Activated B cell treated with CpG ODN at 0.5 μM for 24 hours (primary cell): ENCODE measurements at regions not wholly inside any gene's neighbourhood (a gene's known extent, or its start where the extent isn't known, plus 50 kb on each side); places are given as distances from the start of the nearest gene placed in this dataset.
"Not testable (repeated sequence)": the region's sequence is repeated elsewhere in the genome, so short reads cannot be mapped to it uniquely, and the experiment has no call there.

Experiments used
- ATAC-seq: fragments of 200-7000 bp; cut with Tn5 transposase; one replicate; pipeline ENCODE4 v1.10.0; 2021; ENCODE audit warnings: low read depth, mild to moderate bottlenecking, moderate library complexity
- CTCF ChIA-PET: fragments of 350-600 bp; sonication (Branson Sonifier 250); formaldehyde crosslinking; loops from one replicate; lab custom pipeline; 2021; ENCODE audit warnings: antibody characterized with exemption; lab: Charles Lee
- POLR2A ChIA-PET: fragments of 350-600 bp; sonication (Branson Sonifier 250); formaldehyde crosslinking; loops from one replicate; lab custom pipeline; 2021; ENCODE audit warnings: antibody characterized with exemption; lab: Charles Lee
- DNase-seq: peaks from one replicate; pipeline ENCODE4 v3.0.0; 2022
- H3K27ac Mint-ChIP-seq: one replicate; pipeline ENCODE4 v1.8.0; 2020; ENCODE audit warnings: mixed read lengths
- H3K27me3 Mint-ChIP-seq: one replicate; pipeline ENCODE4 v1.8.0; 2021; ENCODE audit warnings: mixed read lengths
- H3K36me3 Mint-ChIP-seq: one replicate; pipeline ENCODE4 v1.8.0; 2021; ENCODE audit warnings: low read depth, mixed read lengths
- H3K4me1 Mint-ChIP-seq: one replicate; pipeline ENCODE4 v1.8.0; 2021; ENCODE audit warnings: mixed read lengths
- H3K4me3 Mint-ChIP-seq: one replicate; pipeline ENCODE4 v1.8.0; 2020; ENCODE audit warnings: mild to moderate bottlenecking, mixed read lengths
- H3K9me3 Mint-ChIP-seq: one replicate; pipeline ENCODE4 v1.8.0; 2020; ENCODE audit warnings: mixed read lengths
- CTCF ChIP-seq: fragments of 200-600 bp; IDR thresholded peaks from one replicate; pipeline ENCODE4 v1.8.0; 2022; ENCODE audit warnings: antibody characterized with exemption, mild to moderate bottlenecking
- intact Hi-C: fragments of 100-400 bp; cut with micrococcal nuclease; formaldehyde crosslinking; loops from one replicate; pipeline ENCODE4 v1.15.1; 2024

DNA sequence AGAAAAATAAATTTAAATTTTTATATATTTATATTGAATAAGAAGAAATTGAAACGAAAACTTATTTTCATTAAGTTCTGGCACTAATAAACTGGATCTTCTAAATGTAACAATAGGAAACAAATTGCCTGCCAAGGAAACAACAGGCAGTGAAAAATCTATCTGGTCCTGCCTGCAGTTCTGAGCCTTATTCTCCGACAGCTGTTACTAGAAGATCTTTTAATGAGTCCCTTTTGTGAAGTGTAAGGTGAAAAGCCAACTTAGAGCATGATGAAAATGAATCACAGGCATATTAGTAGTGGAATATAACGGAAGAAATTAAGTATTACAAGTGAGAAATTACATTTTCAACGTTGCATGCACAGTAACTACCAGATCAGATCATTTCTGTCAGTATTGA, 1002.7 kb upstream of the PCDH20 start:
- Mint-ChIP-seq H3K9me3 (no peaks in the 10 kb centered on the region), H3K27ac (no peak overlapping the region), H3K4me3 (no peak overlapping the region), H3K27me3 (no peaks in the 10 kb centered on the region), H3K36me3 (no peaks in the 10 kb centered on the region), H3K4me1 (no peaks in the 10 kb centered on the region)
- intact Hi-C loops: no loop called here
- ChIA-PET POLR2A (no interaction called here), CTCF (no interaction called here)
- TF ChIP-seq CTCF: no peak
- DNase-seq: no peak
- ATAC-seq: no peak

- Mint-ChIP-seq H3K27ac (no peak overlapping the region), H3K9me3 (peaks cover 3% of the 10 kb centered on the region), H3K36me3 (no peaks in the 10 kb centered on the region), H3K4me1 (no peaks in the 10 kb centered on the region), H3K4me3 (no peak overlapping the region), H3K27me3 (no peaks in the 10 kb centered on the region)
- POLR2A ChIA-PET: no interaction called here
- CTCF ChIA-PET: no interaction called here
- intact Hi-C loops: no loop called here
- DNase-seq: no peak
- ATAC-seq: no peak
- TF ChIP-seq CTCF: no peak
These were observed 992.2 kb upstream of the PCDH20 start for GRCh38 chr13:62407871-62408270.

GRCh38 chr13:62388515-62388914, 972.9 kb upstream of the PCDH20 start:
- H3K36me3 Mint-ChIP-seq: no peaks in the 10 kb centered on the region

DNA sequence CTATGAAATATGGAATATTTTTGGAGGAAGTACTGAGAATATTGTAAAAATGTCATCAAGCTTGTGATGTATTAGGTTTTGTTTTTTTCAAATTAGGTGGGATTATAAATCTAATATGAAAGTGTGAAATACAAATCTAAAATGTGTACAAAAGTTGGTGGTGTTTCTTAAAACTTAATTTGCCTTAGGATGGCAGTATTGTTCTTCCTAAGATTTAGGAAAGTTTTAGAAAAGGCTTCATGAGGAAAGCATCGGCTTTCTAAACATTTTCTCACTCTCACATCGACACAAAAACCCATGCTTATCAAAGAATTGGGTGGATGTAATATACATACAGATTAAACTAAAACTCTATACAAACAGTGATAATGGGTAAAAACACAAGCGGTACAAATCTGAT, 972.0 kb upstream of the PCDH20 start:
- DNase-seq (no peak), ATAC-seq (no peak)
- Mint-ChIP-seq H3K9me3 (no peaks in the 10 kb centered on the region), H3K4me3 (no peak overlapping the region), H3K27ac (no peak overlapping the region), H3K4me1 (no peaks in the 10 kb centered on the region), H3K27me3 (no peaks in the 10 kb centered on the region), H3K36me3 (no peaks in the 10 kb centered on the region)
- no peak for TF ChIP-seq CTCF
- ChIA-PET POLR2A (no interaction called here), CTCF (no interaction called here)
- intact Hi-C loops: no loop called here

More at GRCh38 chr13:62388515-62388914, 972.9 kb upstream of the PCDH20 start:
- H3K27ac Mint-ChIP-seq: no peak overlapping the region
- DNase-seq (no peak), ATAC-seq (no peak)
- no peak for TF ChIP-seq CTCF
- CTCF ChIA-PET: no interaction called here
- POLR2A ChIA-PET: no interaction called here
- no peak overlapping the region for H3K4me3 Mint-ChIP-seq
- intact Hi-C loops: no loop called here
- H3K27me3 Mint-ChIP-seq: no peaks in the 10 kb centered on the region
- no peaks in the 10 kb centered on the region for H3K9me3 Mint-ChIP-seq
- H3K4me1 Mint-ChIP-seq: no peaks in the 10 kb centered on the region

GRCh38 chr13:62379241-62379640, 963.6 kb upstream of the PCDH20 start:
- DNase-seq, POLR2A ChIA-PET, H3K4me1 Mint-ChIP-seq, intact Hi-C loops, H3K9me3 Mint-ChIP-seq, H3K4me3 Mint-ChIP-seq, H3K27ac Mint-ChIP-seq, H3K36me3 Mint-ChIP-seq, CTCF ChIA-PET, H3K27me3 Mint-ChIP-seq, ATAC-seq: not testable (repeated sequence)

GRCh38 chr13:62377838-62378237, 962.2 kb upstream of the PCDH20 start:
- H3K4me1 Mint-ChIP-seq: no peaks in the 10 kb centered on the region
- H3K4me3 Mint-ChIP-seq: no peak overlapping the region
- H3K36me3 Mint-ChIP-seq: no peaks in the 10 kb centered on the region
- no peaks in the 10 kb centered on the region for H3K27me3 Mint-ChIP-seq
- peaks cover 4% of the 10 kb centered on the region for H3K9me3 Mint-ChIP-seq
- DNase-seq (no peak), ATAC-seq (no peak)
- ChIA-PET CTCF (no interaction called here), POLR2A (no interaction called here)
- TF ChIP-seq CTCF: no peak
- intact Hi-C loops: no loop called here
- no peak overlapping the region for H3K27ac Mint-ChIP-seq
